Endothelial cell of umbilical vein (primary cell): ENCODE measurements at regions not wholly inside any gene's neighbourhood (a gene's known extent, or its start where the extent isn't known, plus 50 kb on each side); places are given as distances from the start of the nearest gene placed in this dataset.

Source experiments
- CTCF ChIP-seq, 2 donors: IDR thresholded peaks; 1 replicate in 1 of 2; 2 replicates in 1 of 2; pipeline ENCODE4 v1.5.1; 2011; ENCODE audit warnings: low read length in 2 of 2, mild to moderate bottlenecking in 2 of 2, moderate library complexity in 2 of 2, control low read depth in 1 of 2, inconsistent platforms in 1 of 2, low read depth in 1 of 2; ENCODE audit not compliant: insufficient read depth in 1 of 2; ENCODE audit errors: extremely low read depth in 1 of 2
- MYC ChIP-seq: IDR thresholded peaks from one replicate; pipeline ENCODE4 v1.6.1; 2011; ENCODE audit warnings: mild to moderate bottlenecking, low read depth, low read length

- TF ChIP-seq CTCF (IDR thresholded peaks at IDR 0.05; ENCODE audit: extremely low read depth in 1 of 2, insufficient read depth in 1 of 2, low read depth in 1 of 2, low read length in 2 of 2): no peak
- TF ChIP-seq MYC: no peak
Measured at GRCh38 chr4:128661479-128661878, 148.0 kb upstream of the JADE1 start.
